H9 (cell line): ENCODE measurements at regions not wholly inside any gene's neighbourhood (a gene's known extent, or its start where the extent isn't known, plus 50 kb on each side); places are given as distances from the start of the nearest gene placed in this dataset.

Source experiments
- DNase-seq: peaks from one replicate; pipeline ENCODE4 v3.0.0-alpha.2; 2017
- H2AFZ ChIP-seq: one replicate; pipeline ENCODE4 v1.6.1; 2013; ENCODE audit warnings: mild to moderate bottlenecking, low read length, control low read depth, moderate library complexity
- H2AK5ac ChIP-seq: 2 replicates; pipeline ENCODE4 v1.6.1; 2013; ENCODE audit warnings: low read length, control low read depth, mixed read lengths; ENCODE audit not compliant: insufficient read length
- H2BK120ac ChIP-seq: one replicate; pipeline ENCODE4 v1.6.1; 2013; ENCODE audit warnings: low read depth, mild to moderate bottlenecking, low read length, control low read depth, inconsistent platforms; ENCODE audit not compliant: poor library complexity, severe bottlenecking
- H2BK12ac ChIP-seq: 2 replicates; pipeline ENCODE4 v1.6.1; 2013; ENCODE audit warnings: low read length, control low read depth, mixed read lengths, low read depth; ENCODE audit not compliant: insufficient read length
- H2BK15ac ChIP-seq: 2 replicates; pipeline ENCODE4 v1.6.1; 2013; ENCODE audit warnings: low read depth, low read length, control low read depth
- H2BK20ac ChIP-seq: one replicate; pipeline ENCODE4 v1.6.1; 2013; ENCODE audit warnings: low read depth, mild to moderate bottlenecking, low read length, control low read depth, inconsistent platforms; ENCODE audit not compliant: poor library complexity, severe bottlenecking
- H2BK5ac ChIP-seq: 2 replicates; pipeline ENCODE4 v1.6.1; 2013; ENCODE audit warnings: low read length, control low read depth, mixed read lengths; ENCODE audit not compliant: insufficient read length
- H3K14ac ChIP-seq: 2 replicates; pipeline ENCODE4 v1.6.1; 2013; ENCODE audit warnings: low read length, control low read depth; ENCODE audit not compliant: insufficient read depth
- H3K18ac ChIP-seq: 2 replicates; pipeline ENCODE4 v1.6.1; 2013; ENCODE audit warnings: low read depth, mild to moderate bottlenecking, mixed read lengths, low read length, control low read depth; ENCODE audit not compliant: insufficient read length
- H3K23ac ChIP-seq: 2 replicates; pipeline ENCODE4 v1.6.1; 2013; ENCODE audit warnings: low read length, control low read depth, mixed read lengths, low read depth; ENCODE audit not compliant: insufficient read length
- H3K23me2 ChIP-seq: 2 replicates; pipeline ENCODE4 v1.6.1; 2013; ENCODE audit warnings: low read depth, mild to moderate bottlenecking, mixed read lengths, low read length, control low read depth; ENCODE audit not compliant: insufficient read length, poor library complexity, severe bottlenecking
- H3K27ac ChIP-seq: 2 replicates; pipeline ENCODE4 v1.5.1; 2013; ENCODE audit warnings: low read length, control low read depth, mixed read lengths, low read depth; ENCODE audit not compliant: insufficient read length
- H3K27me3 ChIP-seq: 2 replicates; pipeline ENCODE4 v1.6.1; 2013; ENCODE audit warnings: low read length, control low read depth, inconsistent platforms; ENCODE audit not compliant: insufficient read depth
- H3K4ac ChIP-seq: 2 replicates; pipeline ENCODE4 v1.6.1; 2013; ENCODE audit warnings: low read depth, mild to moderate bottlenecking, control low read depth, inconsistent platforms, low read length, moderate library complexity
- H3K4me1 ChIP-seq: 2 replicates; pipeline ENCODE4 v1.6.1; 2013; ENCODE audit warnings: low read length, control low read depth, inconsistent platforms; ENCODE audit not compliant: insufficient read depth
- H3K4me2 ChIP-seq: 2 replicates; pipeline ENCODE4 v1.6.1; 2013; ENCODE audit warnings: low read length, control low read depth, mixed read lengths; ENCODE audit not compliant: insufficient read length, insufficient read depth
- H3K56ac ChIP-seq: 2 replicates; pipeline ENCODE4 v1.6.1; 2013; ENCODE audit warnings: low read depth, mild to moderate bottlenecking, mixed read lengths, low read length, control low read depth; ENCODE audit not compliant: insufficient read length
- H3K79me1 ChIP-seq: 2 replicates; pipeline ENCODE4 v1.6.1; 2013; ENCODE audit warnings: low read depth, mild to moderate bottlenecking, moderate library complexity, low read length, control low read depth, inconsistent platforms; ENCODE audit not compliant: insufficient read depth, poor library complexity, severe bottlenecking
- H3K79me2 ChIP-seq: 2 replicates; pipeline ENCODE4 v1.6.1; 2013; ENCODE audit warnings: low read length, control low read depth, inconsistent platforms; ENCODE audit not compliant: insufficient read depth
- H3K9ac ChIP-seq: 2 replicates; pipeline ENCODE4 v1.6.1; 2013; ENCODE audit warnings: low read length, control low read depth, mixed read lengths; ENCODE audit not compliant: insufficient read length; ENCODE audit errors: extremely low read depth
- H3K9me3 ChIP-seq: one replicate; pipeline ENCODE4 v1.6.1; 2013; ENCODE audit warnings: low read depth, low read length, inconsistent platforms; ENCODE audit not compliant: control insufficient read depth
- H3T11ph ChIP-seq: one replicate; pipeline ENCODE4 v1.6.1; 2013; ENCODE audit warnings: mild to moderate bottlenecking, low read length, control low read depth, inconsistent platforms
- H4K20me1 ChIP-seq: one replicate; pipeline ENCODE4 v1.6.1; 2013; ENCODE audit not compliant: control insufficient read depth, insufficient read length, insufficient read depth
- H4K5ac ChIP-seq: 2 replicates; pipeline ENCODE4 v1.6.1; 2013; ENCODE audit warnings: low read depth, mild to moderate bottlenecking, mixed read lengths, low read length, control low read depth; ENCODE audit not compliant: insufficient read length
- H4K8ac ChIP-seq: replicated peaks from 2 replicates; pipeline ENCODE4 v1.6.1; 2013; ENCODE audit warnings: low read length, control low read depth, mixed read lengths, low read depth; ENCODE audit not compliant: insufficient read length
- H4K91ac ChIP-seq: 2 replicates; pipeline ENCODE4 v1.6.1; 2013; ENCODE audit warnings: low read depth, mild to moderate bottlenecking, moderate library complexity, mixed read lengths, low read length, control low read depth; ENCODE audit not compliant: insufficient read length
- H3K27ac Mint-ChIP-seq, 3 experiments: 2 replicates in 2 of 3; 3 replicates in 1 of 3; pipeline ENCODE4 v1.8.0; 2020 to 2021; ENCODE audit warnings: mixed read lengths in 3 of 3, mild to moderate bottlenecking in 1 of 3, moderate library complexity in 1 of 3
- H3K27me3 Mint-ChIP-seq: 2 replicates; pipeline ENCODE4 v1.8.0; 2021; ENCODE audit warnings: low read depth, mild to moderate bottlenecking, moderate library complexity, mixed read lengths
- H3K36me3 Mint-ChIP-seq, 3 experiments: 2 replicates in 2 of 3; 3 replicates in 1 of 3; pipeline ENCODE4 v1.8.0; 2020 to 2021; ENCODE audit warnings: low read depth in 3 of 3, mixed read lengths in 3 of 3; ENCODE audit not compliant: insufficient read depth in 1 of 3
- H3K4me1 Mint-ChIP-seq, 2 experiments: 2 replicates each; pipeline ENCODE4 v1.8.0; 2020; ENCODE audit warnings: mixed read lengths in 2 of 2
- H3K4me3 Mint-ChIP-seq, 2 experiments: 2 replicates in 1 of 2; 3 replicates in 1 of 2; pipeline ENCODE4 v1.8.0; 2020 to 2021; ENCODE audit warnings: mild to moderate bottlenecking in 2 of 2, mixed read lengths in 2 of 2, moderate library complexity in 1 of 2
- H3K9me3 Mint-ChIP-seq, 2 experiments: 2 replicates in 1 of 2; 3 replicates in 1 of 2; pipeline ENCODE4 v1.8.0; 2020; ENCODE audit warnings: mild to moderate bottlenecking in 2 of 2, mixed read lengths in 2 of 2, moderate library complexity in 1 of 2
- CTCF ChIP-seq: fragments of 200-600 bp; sonication (generic); conservative IDR thresholded peaks from 3 replicates; pipeline ENCODE4 v1.8.0; 2021; ENCODE audit warnings: antibody characterized with exemption, mild to moderate bottlenecking
- WGBS: extraction: QIAGEN DNeasy Blood & Tissue Kit; methylation state at CpG from one replicate; pipeline ENCODE4 v1.1.7; 2013; ENCODE audit warnings: missing lambda C conversion rate, low lambda C conversion rate, mixed read lengths; ENCODE audit not compliant: insufficient read length; ENCODE audit errors: extremely low coverage; 5-methylcytosine and 5-hydroxymethylcytosine counted together

- Mint-ChIP-seq H3K27ac (no peak overlapping the region), H3K4me3 (no peak overlapping the region), H3K36me3 (peaks cover 3 to 39% (median 9%) of the 10 kb centered on the region in 3 experiments), H3K27me3 (no peaks in the 10 kb centered on the region), H3K4me1 (peaks cover 24 to 36% of the 10 kb centered on the region in 2 experiments), H3K9me3 (peaks cover 12 to 14% of the 10 kb centered on the region in 2 experiments)
- Histone ChIP-seq H2BK120ac (no peak overlapping the region), H3K4me1 (peaks cover 4% of the 10 kb centered on the region; the same call in 1 of the 2 replicates), H3K27ac (no peak overlapping the region), H3K27me3 (no peaks in the 10 kb centered on the region), H2AK5ac (no peak overlapping the region), H3K23me2 (no peaks in the 10 kb centered on the region), H3T11ph (no peak overlapping the region), H3K4ac (no peak overlapping the region), H3K79me2 (no peaks in the 10 kb centered on the region), H2BK12ac (no peak overlapping the region), H4K20me1 (no peaks in the 10 kb centered on the region), H3K23ac (no peak overlapping the region), H3K9me3 (no peaks in the 10 kb centered on the region), H3K79me1 (no peaks in the 10 kb centered on the region), H3K14ac (no peak overlapping the region), H4K91ac (no peak overlapping the region), H4K8ac (no peak overlapping the region), H3K4me2 (no peak overlapping the region), H4K5ac (no peak overlapping the region), H2BK20ac (no peak overlapping the region), H3K18ac (no peak overlapping the region), H2BK5ac (no peak overlapping the region), H2AFZ (no peak overlapping the region), H2BK15ac (no peak overlapping the region), H3K9ac (no peak overlapping the region), H3K56ac (no peak overlapping the region)
- no peak for TF ChIP-seq CTCF
- no peak for DNase-seq
- WGBS, result no CpG with 5 or more reads among the region's 1 CpG
Measured at GRCh38 chr12:27907766-27908165, 64.8 kb downstream of the PTHLH start.
